ENCODE measurements at regions not wholly inside any gene's neighbourhood (a gene's known extent, or its start where the extent isn't known, plus 50 kb on each side); places are given as distances from the start of the nearest gene placed in this dataset.

- Histone ChIP-seq H3K4me3 (ENCODE audit: low read length in 3 of 3) (no peak overlapping the region), H3K27me3 (ENCODE audit: control insufficient read depth in 3 of 3, insufficient read depth in 3 of 3, low read length in 3 of 3) (peaks cover 4 to 9% (median 5%) of the 10 kb centered on the region in 3 donors), H3K4me1 (ENCODE audit: control insufficient read depth in 3 of 3, insufficient read depth in 3 of 3, low read length in 3 of 3) (no peaks in the 10 kb centered on the region), H3K9me3 (ENCODE audit: control insufficient read depth in 3 of 3, low read length in 3 of 3) (peaks cover 0 to 2% (median 0%) of the 10 kb centered on the region in 3 donors), H3K36me3 (ENCODE audit: control insufficient read depth in 3 of 3, insufficient read depth in 3 of 3, low read length in 3 of 3) (no peaks in the 10 kb centered on the region), H3K27ac (ENCODE audit: low read depth, low read length) (no peak overlapping the region), H3K9ac (ENCODE audit: low read depth in 1 of 3, low read length in 3 of 3) (no peak overlapping the region)
Measured at GRCh38 chr1:38197312-38198061, 150.9 kb upstream of the POU3F1 start.

- Histone ChIP-seq H3K4me1 (ENCODE audit: control insufficient read depth in 3 of 3, insufficient read depth in 3 of 3, low read length in 3 of 3) (no peaks in the 10 kb centered on the region), H3K27ac (ENCODE audit: low read depth, low read length) (no peak overlapping the region), H3K27me3 (ENCODE audit: control insufficient read depth in 3 of 3, insufficient read depth in 3 of 3, low read length in 3 of 3) (peaks cover 4 to 17% (median 15%) of the 10 kb centered on the region in 3 donors), H3K9ac (ENCODE audit: low read depth in 1 of 3, low read length in 3 of 3) (no peak overlapping the region), H3K9me3 (ENCODE audit: control insufficient read depth in 3 of 3, low read length in 3 of 3) (no peaks in the 10 kb centered on the region), H3K4me3 (ENCODE audit: low read length in 3 of 3) (no peak overlapping the region), H3K36me3 (ENCODE audit: control insufficient read depth in 3 of 3, insufficient read depth in 3 of 3, low read length in 3 of 3) (no peaks in the 10 kb centered on the region)
Measured at GRCh38 chr1:38194472-38194871, 147.9 kb upstream of the POU3F1 start.

- H3K27ac ChIP-seq (ENCODE audit: low read depth, low read length): no peak overlapping the region
- H3K4me3 ChIP-seq (ENCODE audit: low read length in 3 of 3): no peak overlapping the region
- peaks cover 4 to 22% (median 15%) of the 10 kb centered on the region in 3 donors for H3K27me3 ChIP-seq (ENCODE audit: control insufficient read depth in 3 of 3, insufficient read depth in 3 of 3, low read length in 3 of 3)
- no peaks in the 10 kb centered on the region for H3K9me3 ChIP-seq (ENCODE audit: control insufficient read depth in 3 of 3, low read length in 3 of 3)
- no peaks in the 10 kb centered on the region for H3K4me1 ChIP-seq (ENCODE audit: control insufficient read depth in 3 of 3, insufficient read depth in 3 of 3, low read length in 3 of 3)
- H3K36me3 ChIP-seq (ENCODE audit: control insufficient read depth in 3 of 3, insufficient read depth in 3 of 3, low read length in 3 of 3): no peaks in the 10 kb centered on the region
- no peak overlapping the region for H3K9ac ChIP-seq (ENCODE audit: low read depth in 1 of 3, low read length in 3 of 3)
Measured at GRCh38 chr1:38193040-38193439, 146.4 kb upstream of the POU3F1 start.

GRCh38 chr1:38191461-38191860 is 144.9 kb upstream of the POU3F1 start:
- H3K4me3 ChIP-seq (ENCODE audit: low read length in 3 of 3): no peak overlapping the region
- no peaks in the 10 kb centered on the region for H3K36me3 ChIP-seq (ENCODE audit: control insufficient read depth in 3 of 3, insufficient read depth in 3 of 3, low read length in 3 of 3)
- H3K27ac ChIP-seq (ENCODE audit: low read depth, low read length): no peak overlapping the region
- H3K4me1 ChIP-seq (ENCODE audit: control insufficient read depth in 3 of 3, insufficient read depth in 3 of 3, low read length in 3 of 3): no peaks in the 10 kb centered on the region
- no peak overlapping the region for H3K9ac ChIP-seq (ENCODE audit: low read depth in 1 of 3, low read length in 3 of 3)
- peaks cover 4 to 28% (median 16%) of the 10 kb centered on the region in 3 donors for H3K27me3 ChIP-seq (ENCODE audit: control insufficient read depth in 3 of 3, insufficient read depth in 3 of 3, low read length in 3 of 3)
- H3K9me3 ChIP-seq (ENCODE audit: control insufficient read depth in 3 of 3, low read length in 3 of 3): no peaks in the 10 kb centered on the region

GRCh38 chr1:38190983-38191382 is 144.4 kb upstream of the POU3F1 start:
- H3K9me3 ChIP-seq (ENCODE audit: control insufficient read depth in 3 of 3, low read length in 3 of 3): no peaks in the 10 kb centered on the region
- H3K27me3 ChIP-seq (ENCODE audit: control insufficient read depth in 3 of 3, insufficient read depth in 3 of 3, low read length in 3 of 3): peaks cover 9 to 28% (median 16%) of the 10 kb centered on the region in 3 donors
- H3K4me3 ChIP-seq (ENCODE audit: low read length in 3 of 3): no peak overlapping the region
- no peaks in the 10 kb centered on the region for H3K36me3 ChIP-seq (ENCODE audit: control insufficient read depth in 3 of 3, insufficient read depth in 3 of 3, low read length in 3 of 3)
- no peaks in the 10 kb centered on the region for H3K4me1 ChIP-seq (ENCODE audit: control insufficient read depth in 3 of 3, insufficient read depth in 3 of 3, low read length in 3 of 3)
- H3K9ac ChIP-seq (ENCODE audit: low read depth in 1 of 3, low read length in 3 of 3): no peak overlapping the region
- no peak overlapping the region for H3K27ac ChIP-seq (ENCODE audit: low read depth, low read length)

- Histone ChIP-seq H3K27me3 (ENCODE audit: control insufficient read depth in 3 of 3, insufficient read depth in 3 of 3, low read length in 3 of 3) (peaks cover 6 to 21% (median 16%) of the 10 kb centered on the region in 3 donors), H3K27ac (ENCODE audit: low read depth, low read length) (no peak overlapping the region)
Measured at GRCh38 chr1:38187552-38187951, 141.0 kb upstream of the POU3F1 start.

GRCh38 chr1:38186566-38186965 is 140.0 kb upstream of the POU3F1 start:
- Histone ChIP-seq H3K9ac (ENCODE audit: low read depth in 1 of 3, low read length in 3 of 3) (no peak overlapping the region), H3K4me3 (ENCODE audit: low read length in 3 of 3) (no peak overlapping the region), H3K36me3 (ENCODE audit: control insufficient read depth in 3 of 3, insufficient read depth in 3 of 3, low read length in 3 of 3) (no peaks in the 10 kb centered on the region), H3K4me1 (ENCODE audit: control insufficient read depth in 3 of 3, insufficient read depth in 3 of 3, low read length in 3 of 3) (no peaks in the 10 kb centered on the region), H3K27ac (ENCODE audit: low read depth, low read length) (no peak overlapping the region), H3K27me3 (ENCODE audit: control insufficient read depth in 3 of 3, insufficient read depth in 3 of 3, low read length in 3 of 3) (peaks cover 6 to 21% (median 14%) of the 10 kb centered on the region in 3 donors), H3K9me3 (ENCODE audit: control insufficient read depth in 3 of 3, low read length in 3 of 3) (no peaks in the 10 kb centered on the region)

More at GRCh38 chr1:38187552-38187951, 141.0 kb upstream of the POU3F1 start:
- no peak overlapping the region for H3K4me3 ChIP-seq (ENCODE audit: low read length in 3 of 3)
- no peak overlapping the region for H3K9ac ChIP-seq (ENCODE audit: low read depth in 1 of 3, low read length in 3 of 3)
- H3K4me1 ChIP-seq (ENCODE audit: control insufficient read depth in 3 of 3, insufficient read depth in 3 of 3, low read length in 3 of 3): no peaks in the 10 kb centered on the region
- no peaks in the 10 kb centered on the region for H3K36me3 ChIP-seq (ENCODE audit: control insufficient read depth in 3 of 3, insufficient read depth in 3 of 3, low read length in 3 of 3)
- H3K9me3 ChIP-seq (ENCODE audit: control insufficient read depth in 3 of 3, low read length in 3 of 3): no peaks in the 10 kb centered on the region

- Histone ChIP-seq H3K9ac (ENCODE audit: low read depth in 1 of 3, low read length in 3 of 3) (no peak overlapping the region), H3K4me3 (ENCODE audit: low read length in 3 of 3) (no peak overlapping the region), H3K36me3 (ENCODE audit: control insufficient read depth in 3 of 3, insufficient read depth in 3 of 3, low read length in 3 of 3) (no peaks in the 10 kb centered on the region), H3K4me1 (ENCODE audit: control insufficient read depth in 3 of 3, insufficient read depth in 3 of 3, low read length in 3 of 3) (no peaks in the 10 kb centered on the region), H3K27me3 (ENCODE audit: control insufficient read depth in 3 of 3, insufficient read depth in 3 of 3, low read length in 3 of 3) (peaks cover 6 to 18% (median 11%) of the 10 kb centered on the region in 3 donors), H3K27ac (ENCODE audit: low read depth, low read length) (no peak overlapping the region), H3K9me3 (ENCODE audit: control insufficient read depth in 3 of 3, low read length in 3 of 3) (no peaks in the 10 kb centered on the region)
Measured at GRCh38 chr1:38185913-38186312, 139.3 kb upstream of the POU3F1 start.

- Histone ChIP-seq H3K4me3 (ENCODE audit: low read length in 3 of 3) (no peak overlapping the region), H3K9ac (ENCODE audit: low read depth in 1 of 3, low read length in 3 of 3) (no peak overlapping the region), H3K4me1 (ENCODE audit: control insufficient read depth in 3 of 3, insufficient read depth in 3 of 3, low read length in 3 of 3) (peaks cover 0 to 2% (median 0%) of the 10 kb centered on the region in 3 donors), H3K27ac (ENCODE audit: low read depth, low read length) (no peak overlapping the region), H3K9me3 (ENCODE audit: control insufficient read depth in 3 of 3, low read length in 3 of 3) (no peaks in the 10 kb centered on the region), H3K36me3 (ENCODE audit: control insufficient read depth in 3 of 3, insufficient read depth in 3 of 3, low read length in 3 of 3) (no peaks in the 10 kb centered on the region), H3K27me3 (ENCODE audit: control insufficient read depth in 3 of 3, insufficient read depth in 3 of 3, low read length in 3 of 3) (peaks cover 3 to 12% (median 6%) of the 10 kb centered on the region in 3 donors)
Measured at GRCh38 chr1:38183747-38184146, 137.2 kb upstream of the POU3F1 start.

GRCh38 chr1:38183096-38183495 is 136.5 kb upstream of the POU3F1 start:
- Histone ChIP-seq H3K9me3 (ENCODE audit: control insufficient read depth in 3 of 3, low read length in 3 of 3) (no peaks in the 10 kb centered on the region), H3K36me3 (ENCODE audit: control insufficient read depth in 3 of 3, insufficient read depth in 3 of 3, low read length in 3 of 3) (no peaks in the 10 kb centered on the region), H3K27me3 (ENCODE audit: control insufficient read depth in 3 of 3, insufficient read depth in 3 of 3, low read length in 3 of 3) (peaks cover 2 to 9% (median 6%) of the 10 kb centered on the region in 3 donors), H3K9ac (ENCODE audit: low read depth in 1 of 3, low read length in 3 of 3) (no peak overlapping the region), H3K4me3 (ENCODE audit: low read length in 3 of 3) (no peak overlapping the region), H3K4me1 (ENCODE audit: control insufficient read depth in 3 of 3, insufficient read depth in 3 of 3, low read length in 3 of 3) (peaks cover 0 to 2% (median 0%) of the 10 kb centered on the region in 3 donors), H3K27ac (ENCODE audit: low read depth, low read length) (no peak overlapping the region)

Data from skeletal muscle tissue (tissue), 3 donors.